HEK293T (cell line): ENCODE measurements at regions not wholly inside any gene's neighbourhood (a gene's known extent, or its start where the extent isn't known, plus 50 kb on each side); places are given as distances from the start of the nearest gene placed in this dataset.

Experiments
- ARNT ChIP-seq: fragments of 450-650 bp; IDR thresholded peaks from 2 replicates; pipeline ENCODE4 v1.6.1; 2017; ENCODE audit warnings: mild to moderate bottlenecking
- BHLHE40 ChIP-seq: fragments of 450-650 bp; IDR thresholded peaks from 2 replicates; pipeline ENCODE4 v1.6.1; 2016; ENCODE audit warnings: mild to moderate bottlenecking, moderate library complexity, borderline replicate concordance
- ELF4 ChIP-seq: fragments of 450-650 bp; IDR thresholded peaks from 2 replicates; pipeline ENCODE4 v1.6.1; 2017; ENCODE audit warnings: antibody characterized with exemption
- FOXA1 ChIP-seq: fragments of 450-650 bp; IDR thresholded peaks from 2 replicates; pipeline ENCODE4 v1.6.1; 2016; ENCODE audit warnings: mild to moderate bottlenecking
- FOXK2 ChIP-seq: fragments of 450-650 bp; IDR thresholded peaks from 2 replicates; pipeline ENCODE4 v1.6.1; 2016; ENCODE audit warnings: mild to moderate bottlenecking
- FOXM1 ChIP-seq: fragments of 450-650 bp; IDR thresholded peaks from 2 replicates; pipeline ENCODE4 v1.6.1; 2017; ENCODE audit warnings: mild to moderate bottlenecking, borderline replicate concordance
- HDGF ChIP-seq: fragments of 450-650 bp; IDR thresholded peaks from 2 replicates; pipeline ENCODE4 v1.6.1; 2017; ENCODE audit warnings: antibody characterized with exemption, borderline replicate concordance
- L3MBTL2 ChIP-seq: fragments of 450-650 bp; conservative IDR thresholded peaks from 2 replicates; pipeline ENCODE4 v1.6.1; 2016; ENCODE audit warnings: mild to moderate bottlenecking
- PKNOX1 ChIP-seq: fragments of 450-650 bp; IDR thresholded peaks from 2 replicates; pipeline ENCODE4 v1.6.1; 2016

GRCh38 chr1:118269598-118269997 lies 84.6 kb upstream of the SPAG17 start:
- no peak for TF ChIP-seq FOXA1
- no peak for TF ChIP-seq BHLHE40
- TF ChIP-seq FOXK2: no peak
- TF ChIP-seq L3MBTL2: no peak
- TF ChIP-seq FOXM1: no peak
- TF ChIP-seq ELF4: no peak
- no peak for TF ChIP-seq HDGF
- no peak for TF ChIP-seq ARNT
- no peak for TF ChIP-seq PKNOX1
